HepG2 (cell line): ENCODE measurements at regions not wholly inside any gene's neighbourhood (a gene's known extent, or its start where the extent isn't known, plus 50 kb on each side); places are given as distances from the start of the nearest gene placed in this dataset.

Source experiments
- ATF5 ChIP-seq: sonication (generic); formaldehyde crosslinking; IDR thresholded peaks from 2 replicates; pipeline ENCODE4 v1.4.0; 2020; ENCODE audit warnings: mild to moderate bottlenecking, low read depth, missing genetic modification reagents
- BATF2 ChIP-seq: sonication (generic); formaldehyde crosslinking; IDR thresholded peaks from 2 replicates; pipeline ENCODE4 v1.8.0; 2022; ENCODE audit warnings: mild to moderate bottlenecking, missing genetic modification reagents, moderate library complexity
- BRF2 ChIP-seq: sonication (generic); formaldehyde crosslinking; IDR thresholded peaks from 2 replicates; pipeline ENCODE4 v1.8.1; 2022; ENCODE audit warnings: mild to moderate bottlenecking, missing genetic modification reagents
- DNMT3B ChIP-seq: conservative IDR thresholded peaks from 2 replicates; pipeline ENCODE4 v1.6.1; 2016; ENCODE audit warnings: missing biosample characterization, control low read depth
- DRAP1 ChIP-seq: IDR thresholded peaks from 2 replicates; pipeline ENCODE4 v1.6.1; 2016; ENCODE audit warnings: missing genetic modification reagents, missing compliant biosample characterization
- DZIP1 ChIP-seq: sonication (generic); formaldehyde crosslinking; IDR thresholded peaks from 2 replicates; pipeline ENCODE4 v1.5.0; 2020; ENCODE audit warnings: mild to moderate bottlenecking, missing genetic modification reagents
- HNF4G ChIP-seq, 2 experiments: sonication (generic) in 1 of 2; formaldehyde crosslinking in 1 of 2; IDR thresholded peaks; 2 replicates each; pipeline versions ENCODE4 v1.4.0 to v1.6.1; 2011 to 2020; ENCODE audit warnings: borderline replicate concordance in 2 of 2, low read depth in 2 of 2, mild to moderate bottlenecking in 2 of 2, low read length in 1 of 2, missing genetic modification reagents in 1 of 2, moderate library complexity in 1 of 2
- HOXA3 ChIP-seq: sonication (generic); formaldehyde crosslinking; IDR thresholded peaks from 2 replicates; pipeline ENCODE4 v1.5.0; 2020; ENCODE audit warnings: missing genetic modification reagents
- MXI1 ChIP-seq: IDR thresholded peaks from 3 replicates; pipeline ENCODE4 v1.6.1; 2012; ENCODE audit warnings: low read depth, low read length, inconsistent platforms, borderline replicate concordance
- MYC ChIP-seq: sonication (generic); formaldehyde crosslinking; IDR thresholded peaks from 2 replicates; pipeline ENCODE4 v1.9.0; 2021; ENCODE audit warnings: missing genetic modification reagents, borderline replicate concordance
- ONECUT2 ChIP-seq: sonication (generic); formaldehyde crosslinking; IDR thresholded peaks from 2 replicates; pipeline ENCODE4 v1.4.0; 2020; ENCODE audit warnings: missing genetic modification reagents
- RARA ChIP-seq: IDR thresholded peaks from 2 replicates; pipeline ENCODE4 v1.6.1; 2016; ENCODE audit warnings: missing genetic modification reagents, missing compliant biosample characterization
- REL ChIP-seq: sonication (generic); formaldehyde crosslinking; conservative IDR thresholded peaks from 2 replicates; pipeline ENCODE4 v1.8.0; 2022; ENCODE audit warnings: mild to moderate bottlenecking, missing genetic modification reagents, moderate library complexity
- SNAPC5 ChIP-seq: sonication (generic); formaldehyde crosslinking; IDR thresholded peaks from 2 replicates; pipeline ENCODE4 v1.8.1; 2023; ENCODE audit warnings: mild to moderate bottlenecking, missing genetic modification reagents, borderline replicate concordance
- TP53 ChIP-seq: sonication (generic); formaldehyde crosslinking; conservative IDR thresholded peaks from 2 replicates; pipeline ENCODE4 v1.4.0; 2020; ENCODE audit warnings: missing genetic modification reagents
- ZBTB3 ChIP-seq: sonication (generic); formaldehyde crosslinking; IDR thresholded peaks from 2 replicates; pipeline ENCODE4 v1.4.0; 2020; ENCODE audit warnings: low read depth, mild to moderate bottlenecking, moderate library complexity, missing genetic modification reagents, borderline replicate concordance
- ZNF260 ChIP-seq: sonication (generic); formaldehyde crosslinking; IDR thresholded peaks from 2 replicates; pipeline ENCODE4 v1.4.0; 2020; ENCODE audit warnings: missing genetic modification reagents, low read depth, mild to moderate bottlenecking, borderline replicate concordance
- ZNF264 ChIP-seq: sonication (generic); formaldehyde crosslinking; IDR thresholded peaks from 2 replicates; pipeline ENCODE4 v1.4.0; 2020; ENCODE audit warnings: missing genetic modification reagents
- ZNF350 ChIP-seq: sonication (generic); formaldehyde crosslinking; IDR thresholded peaks from 2 replicates; pipeline ENCODE4 v1.4.0; 2020; ENCODE audit warnings: mild to moderate bottlenecking, low read depth, missing genetic modification reagents, borderline replicate concordance
- ZNF460 ChIP-seq: sonication (generic); formaldehyde crosslinking; IDR thresholded peaks from 2 replicates; pipeline ENCODE4 v1.5.1; 2020; ENCODE audit warnings: missing genetic modification reagents, mild to moderate bottlenecking, borderline replicate concordance
- ZNF549 ChIP-seq: sonication (generic); formaldehyde crosslinking; IDR thresholded peaks from 2 replicates; pipeline ENCODE4 v1.5.0; 2020; ENCODE audit warnings: missing genetic modification reagents
- ZNF564 ChIP-seq: sonication (generic); formaldehyde crosslinking; IDR thresholded peaks from 2 replicates; pipeline ENCODE4 v1.8.1; 2023; ENCODE audit warnings: mild to moderate bottlenecking, missing genetic modification reagents
- ZNF572 ChIP-seq: sonication (generic); formaldehyde crosslinking; IDR thresholded peaks from 2 replicates; pipeline ENCODE4 v1.5.1; 2020; ENCODE audit warnings: mild to moderate bottlenecking, missing genetic modification reagents
- ZNF589 ChIP-seq: sonication (generic); formaldehyde crosslinking; conservative IDR thresholded peaks from 2 replicates; pipeline ENCODE4 v1.8.0; 2022; ENCODE audit warnings: mild to moderate bottlenecking, moderate library complexity, missing genetic modification reagents
- ZNF747 ChIP-seq: sonication (generic); formaldehyde crosslinking; IDR thresholded peaks from 2 replicates; pipeline ENCODE4 v1.8.1; 2023; ENCODE audit warnings: missing genetic modification reagents, mild to moderate bottlenecking, borderline replicate concordance
- ZNF768 ChIP-seq: sonication (generic); formaldehyde crosslinking; IDR thresholded peaks from 2 replicates; pipeline ENCODE4 v1.4.0; 2020; ENCODE audit warnings: missing genetic modification reagents
- ZNF83 ChIP-seq: sonication (generic); formaldehyde crosslinking; IDR thresholded peaks from 2 replicates; pipeline ENCODE4 v1.4.0; 2020; ENCODE audit warnings: missing genetic modification reagents, mild to moderate bottlenecking, borderline replicate concordance

GRCh38 chr3:194058189-194058571 is 77.8 kb upstream of the HES1 start (continued):
- TF ChIP-seq TP53 (CRISPR knock-in tag) (peak; percentile 97), ZNF549 (CRISPR knock-in tag) (no peak), DNMT3B (CRISPR knock-in tag) (no peak), MYC (CRISPR knock-in tag) (peak; percentile 78; the same call in 1 of the 2 replicates), ZNF564 (CRISPR knock-in tag) (no peak), REL (CRISPR knock-in tag) (no peak), ZNF768 (CRISPR knock-in tag) (no peak), BRF2 (CRISPR knock-in tag) (no peak), ZNF572 (CRISPR knock-in tag) (no peak), ATF5 (CRISPR knock-in tag) (no peak), ZNF589 (CRISPR knock-in tag) (no peak), DRAP1 (CRISPR knock-in tag) (peak; percentile 62), MXI1 (no peak), BATF2 (CRISPR knock-in tag) (no peak), ZNF260 (CRISPR knock-in tag) (no peak), RARA (CRISPR knock-in tag) (peak; percentile 62), DZIP1 (no peak), SNAPC5 (no peak), ZBTB3 (CRISPR knock-in tag) (no peak), ONECUT2 (no peak), HOXA3 (CRISPR knock-in tag) (peak; percentile 46), ZNF747 (CRISPR knock-in tag) (no peak), ZNF350 (0 out of 2 replicates have a peak, but pooled peaks have one; percentile 22), ZNF460 (CRISPR knock-in tag) (no peak), HNF4G (IDR thresholded peaks at IDR 0.05; ENCODE audit: borderline replicate concordance, low read depth, low read length) (peak; percentile 85), HNF4G (CRISPR knock-in tag; IDR thresholded peaks at IDR 0.05; ENCODE audit: borderline replicate concordance, low read depth) (peak; percentile 63; the same call in 1 of the 2 replicates), ZNF264 (CRISPR knock-in tag) (no peak), ZNF83 (no peak)
